ENCODE measurements at regions not wholly inside any gene's neighbourhood (a gene's known extent, or its start where the extent isn't known, plus 50 kb on each side); places are given as distances from the start of the nearest gene placed in this dataset.

- DNase-seq (ENCODE audit: low read depth in 2 of 2, low spot score in 1 of 2): no peak
Observed at GRCh38 chr2:226622484-226622883, 177.1 kb downstream of the IRS1 start.

- DNase-seq (ENCODE audit: low read depth in 2 of 2, low spot score in 1 of 2): no peak
Observed at GRCh38 chr2:226620176-226620575, 179.4 kb downstream of the IRS1 start.

GRCh38 chr2:226619707-226620106, 179.9 kb downstream of the IRS1 start:
- DNase-seq (ENCODE audit: low read depth in 2 of 2, low spot score in 1 of 2): no peak

- no peak for DNase-seq (ENCODE audit: low read depth in 2 of 2, low spot score in 1 of 2)
Observed at GRCh38 chr2:226618875-226619605, 180.6 kb downstream of the IRS1 start.

GRCh38 chr2:226618544-226618874, 181.1 kb downstream of the IRS1 start:
- DNase-seq (ENCODE audit: low read depth in 2 of 2, low spot score in 1 of 2): no peak

GRCh38 chr2:226615891-226616290, 183.7 kb downstream of the IRS1 start:
- DNase-seq (ENCODE audit: low read depth in 2 of 2, low spot score in 1 of 2): no peak

GRCh38 chr2:226611944-226612318, 187.7 kb downstream of the IRS1 start:
- no peak for DNase-seq (ENCODE audit: low read depth in 2 of 2, low spot score in 1 of 2)

GRCh38 chr2:226611196-226611943, 188.2 kb downstream of the IRS1 start:
- DNase-seq (ENCODE audit: low read depth in 2 of 2, low spot score in 1 of 2): no peak

GRCh38 chr2:226609366-226609765, 190.3 kb downstream of the IRS1 start:
- DNase-seq (ENCODE audit: low read depth in 2 of 2, low spot score in 1 of 2): no peak

GRCh38 chr2:226608451-226608850, 191.2 kb downstream of the IRS1 start:
- no peak for DNase-seq (ENCODE audit: low read depth in 2 of 2, low spot score in 1 of 2)

GRCh38 chr2:226607379-226607778, 192.2 kb downstream of the IRS1 start:
- no peak for DNase-seq (ENCODE audit: low read depth in 2 of 2, low spot score in 1 of 2)

GRCh38 chr2:226605642-226606041, 194.0 kb downstream of the IRS1 start:
- DNase-seq (ENCODE audit: low read depth in 2 of 2, low spot score in 1 of 2): no peak

GRCh38 chr2:226603606-226604005, 196.0 kb downstream of the IRS1 start:
- no peak for DNase-seq (ENCODE audit: low read depth in 2 of 2, low spot score in 1 of 2)

- no peak for DNase-seq (ENCODE audit: low read depth in 2 of 2, low spot score in 1 of 2)
Observed at GRCh38 chr2:226601881-226602662, 197.5 kb downstream of the IRS1 start.

- DNase-seq (ENCODE audit: low read depth in 2 of 2, low spot score in 1 of 2): no peak
Observed at GRCh38 chr2:226600802-226601201, 198.8 kb downstream of the IRS1 start.

- DNase-seq (ENCODE audit: low read depth in 2 of 2, low spot score in 1 of 2): no peak
Observed at GRCh38 chr2:226600184-226600583, 199.4 kb downstream of the IRS1 start.

GRCh38 chr2:226589043-226589442, 210.6 kb downstream of the IRS1 start:
- no peak for DNase-seq (ENCODE audit: low read depth in 2 of 2, low spot score in 1 of 2)

GRCh38 chr2:226585130-226585561, 214.5 kb downstream of the IRS1 start:
- DNase-seq (ENCODE audit: low read depth in 2 of 2, low spot score in 1 of 2): no peak

GRCh38 chr2:226584518-226585055, 215.0 kb downstream of the IRS1 start:
- no peak for DNase-seq (ENCODE audit: low read depth in 2 of 2, low spot score in 1 of 2)

GRCh38 chr2:226583715-226584114, 215.9 kb downstream of the IRS1 start:
- DNase-seq (ENCODE audit: low read depth in 2 of 2, low spot score in 1 of 2): no peak

- no peak for DNase-seq (ENCODE audit: low read depth in 2 of 2, low spot score in 1 of 2)
Observed at GRCh38 chr2:226581661-226582060, 218.0 kb downstream of the IRS1 start.

- no peak for DNase-seq (ENCODE audit: low read depth in 2 of 2, low spot score in 1 of 2)
Observed at GRCh38 chr2:226581004-226581403, 218.6 kb downstream of the IRS1 start.
